K562 (cell line): ENCODE measurements at regions not wholly inside any gene's neighbourhood (a gene's known extent, or its start where the extent isn't known, plus 50 kb on each side); places are given as distances from the start of the nearest gene placed in this dataset.

Source experiments
- ATAC-seq: fragments of 200-7000 bp; cut with Tn5 transposase; 3 replicates; pipeline ENCODE4 v1.9.1; 2020; ENCODE audit warnings: moderate library complexity
- BruUV-seq: library from RNA; stranded (reverse); fragments of 400-500 nt; replicated peaks from 2 replicates; lab custom pipeline; 2021; lab: Mats Ljungman, UMichigan
- CTCF ChIA-PET: fragments of 300-600 bp; formaldehyde crosslinking; extraction: SDS; loops from one replicate; lab custom pipeline; 2021; ENCODE audit warnings: low intra/inter-chr PET ratio; lab: Yijun Ruan, JAX
- POLR2A ChIA-PET: fragments of 300-600, 350-650 bp; sonication (Branson Sonifier 250); formaldehyde crosslinking; extraction: SDS; loops from one replicate; lab custom pipeline; 2021; ENCODE audit warnings: antibody characterized with exemption, inconsistent platforms; lab: Yijun Ruan, JAX
- DNase-seq, 4 experiments: peaks; one replicate each; pipeline versions ENCODE4 v3.0.0 to v3.0.0-alpha.2; 2011 to 2018; ENCODE audit warnings: low spot score in 3 of 4, mixed read lengths in 3 of 4; ENCODE audit errors: extremely low read depth in 1 of 4
- FAIRE-seq: peaks from 2 replicates; lab custom pipeline; 2011; peaks lifted over from hg19 to GRCh38; lab: Jason Lieb, UNC
- H2AFZ ChIP-seq: 2 replicates; pipeline ENCODE4 v1.6.0; 2011; ENCODE audit warnings: low read depth, low read length, control low read depth, inconsistent platforms
- H3K27ac ChIP-seq: fragments of 200-600 bp; 3 replicates; pipeline ENCODE4 v1.8.0; 2011; ENCODE audit warnings: low read depth, mild to moderate bottlenecking, control low read depth, inconsistent platforms, low read length, moderate library complexity, mixed read lengths; ENCODE audit errors: extremely low read depth
- H3K27me3 ChIP-seq, 2 experiments: fragments of 300-600 bp in 1 of 2; 2 replicates in 1 of 2; 3 replicates in 1 of 2; pipeline versions ENCODE4 v1.6.0 to v1.8.0; 2011; ENCODE audit warnings: inconsistent platforms in 2 of 2, low read length in 2 of 2, mild to moderate bottlenecking in 1 of 2, mixed read lengths in 1 of 2, moderate library complexity in 1 of 2; ENCODE audit not compliant: control insufficient read depth in 2 of 2, insufficient read depth in 2 of 2
- H3K36me3 ChIP-seq: fragments of 300-600 bp; 3 replicates; pipeline ENCODE4 v1.8.0; 2011; ENCODE audit warnings: mild to moderate bottlenecking, low read length, inconsistent platforms; ENCODE audit not compliant: control insufficient read depth, insufficient read depth
- H3K4me1 ChIP-seq, 2 experiments: fragments of 200-600 bp in 1 of 2; replicated peaks in 1 of 2; 2 replicates in 1 of 2; 3 replicates in 1 of 2; pipeline versions ENCODE4 v1.5.1 to v1.8.0; 2011; ENCODE audit warnings: inconsistent platforms in 2 of 2, low read length in 2 of 2, mild to moderate bottlenecking in 1 of 2, mixed read lengths in 1 of 2, moderate library complexity in 1 of 2; ENCODE audit not compliant: control insufficient read depth in 2 of 2, insufficient read depth in 2 of 2
- H3K4me2 ChIP-seq: 2 replicates; pipeline ENCODE4 v1.6.1; 2011; ENCODE audit warnings: low read length, control low read depth, inconsistent platforms, mixed read lengths; ENCODE audit not compliant: insufficient read depth
- H3K4me3 ChIP-seq: fragments of 200-600 bp; sonication (generic), shearing (Covaris generic); 2 replicates; pipeline ENCODE4 v1.5.1; 2016; ENCODE audit warnings: control low read depth, inconsistent platforms
- H3K79me2 ChIP-seq: fragments of 200-600 bp; 3 replicates; pipeline ENCODE4 v1.8.0; 2011; ENCODE audit warnings: low read length, inconsistent platforms; ENCODE audit not compliant: control insufficient read depth, insufficient read depth
- H3K9ac ChIP-seq, 2 experiments: 2 replicates each; pipeline versions ENCODE4 v1.6.0 to v1.6.1; 2011; ENCODE audit warnings: low read depth in 2 of 2, low read length in 2 of 2, control low read depth in 1 of 2, inconsistent platforms in 1 of 2, mild to moderate bottlenecking in 1 of 2, mixed read lengths in 1 of 2; ENCODE audit not compliant: insufficient read depth in 1 of 2
- H3K9me1 ChIP-seq: one replicate; pipeline ENCODE4 v1.6.0; 2011; ENCODE audit warnings: inconsistent platforms, mild to moderate bottlenecking, low read length, moderate library complexity; ENCODE audit not compliant: control insufficient read depth, insufficient read depth
- H3K9me3 ChIP-seq: replicated peaks from 2 replicates; pipeline ENCODE4 v1.5.1; 2011; ENCODE audit warnings: low read depth, low read length, inconsistent platforms; ENCODE audit not compliant: control insufficient read depth, insufficient read depth
- H4K20me1 ChIP-seq: replicated peaks from 2 replicates; pipeline ENCODE4 v1.6.1; 2011; ENCODE audit warnings: low read length, inconsistent platforms, mixed read lengths; ENCODE audit not compliant: control insufficient read depth, insufficient read depth
- ATF1 ChIP-seq, 2 experiments: fragments of 450-650 bp in 1 of 2; IDR thresholded peaks; 2 replicates each; pipeline ENCODE4 v1.6.1; 2016; ENCODE audit warnings: missing compliant biosample characterization in 1 of 2, missing genetic modification characterization in 1 of 2
- CREB1 ChIP-seq, 2 experiments: sonication (generic) in 1 of 2; formaldehyde crosslinking in 1 of 2; IDR thresholded peaks; 2 replicates each; pipeline versions ENCODE4 v1.6.1 to v1.8.0; 2012 to 2022; ENCODE audit warnings: inconsistent platforms in 1 of 2, mild to moderate bottlenecking in 1 of 2, missing genetic modification reagents in 1 of 2, moderate library complexity in 1 of 2
- MAZ ChIP-seq, 2 experiments: fragments of 450-650 bp in 1 of 2; sonication (generic) in 1 of 2; formaldehyde crosslinking; IDR thresholded peaks in 1 of 2; conservative IDR thresholded peaks in 1 of 2; 2 replicates each; pipeline versions ENCODE4 v1.4.0 to v1.5.0; 2020; ENCODE audit warnings: mild to moderate bottlenecking in 1 of 2, missing genetic modification reagents in 1 of 2
- RBM15 ChIP-seq: fragments of 200-400 bp; formaldehyde crosslinking; IDR thresholded peaks from 2 replicates; pipeline ENCODE4 v1.6.1; 2018; ENCODE audit warnings: mild to moderate bottlenecking, low read length, moderate library complexity; ENCODE audit not compliant: insufficient read depth
- TAF9B ChIP-seq: fragments of 450-650 bp; IDR thresholded peaks from 2 replicates; pipeline ENCODE4 v1.6.1; 2018; ENCODE audit warnings: mild to moderate bottlenecking; ENCODE audit not compliant: partially characterized antibody
- U2AF1 ChIP-seq: fragments of 200-400 bp; formaldehyde crosslinking; optimal IDR thresholded peaks from 2 replicates; pipeline ENCODE3; 2017; ENCODE audit warnings: mild to moderate bottlenecking, low read depth, low read length, moderate library complexity
- WHSC1 ChIP-seq: IDR thresholded peaks from one replicate; pipeline ENCODE4 v1.6.1; 2012; ENCODE audit warnings: low read length, control low read depth, inconsistent platforms
- ZNF124 ChIP-seq: sonication (generic); formaldehyde crosslinking; IDR thresholded peaks from 2 replicates; pipeline ENCODE4 v1.8.1; 2022; ENCODE audit warnings: missing genetic modification reagents
- WGBS: fragments of 100-300 bp; shearing (Covaris generic); methylation state at CpG from one replicate; pipeline ENCODE4 v1.1.6; 2016; ENCODE audit warnings: low coverage, mixed read lengths; ENCODE audit not compliant: insufficient coverage; ENCODE audit errors: missing lambda C conversion rate; 5-methylcytosine and 5-hydroxymethylcytosine counted together
- in situ Hi-C: fragments of 300-500 bp; cut with MboI; formaldehyde crosslinking; loops from 4 replicates; pipeline ENCODE4 v1.15.0; 2018; ENCODE audit warnings: inconsistent platforms, mixed read lengths
- intact Hi-C: fragments of 100-400 bp; cut with micrococcal nuclease; formaldehyde crosslinking; loops from 2 replicates; pipeline ENCODE4 v1.14.2; 2022
- TF ChIP-seq, protein P1 (sequence below): fragments of 200-600 bp; sonication (generic); IDR thresholded peaks from one replicate; pipeline ENCODE4 v1.6.1; 2012; ENCODE audit warnings: mild to moderate bottlenecking, low read depth, low read length, inconsistent platforms

DNA sequence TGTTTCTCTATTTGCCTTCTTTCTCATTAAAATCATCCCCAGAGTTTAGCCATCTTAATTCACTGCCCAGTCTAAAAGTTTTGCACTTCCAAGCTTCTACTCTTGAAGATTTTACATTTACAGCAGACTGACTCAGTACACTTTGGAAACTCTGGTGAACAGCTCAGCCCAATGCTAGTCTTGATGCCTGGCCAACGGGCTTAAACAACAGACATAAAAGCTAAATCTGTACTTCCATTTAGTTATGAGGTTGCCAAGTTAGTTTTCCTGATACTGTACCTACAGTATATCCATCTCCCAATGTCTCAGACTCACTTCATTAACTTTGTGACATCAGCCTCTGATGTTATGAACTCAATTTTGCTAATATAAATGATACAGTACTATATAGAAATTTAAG is 891.8 kb upstream of the SOX9 start:
- H4K20me1 ChIP-seq = no peaks in the 10 kb centered on the region
- no peak for TF ChIP-seq ZNF124
- TF ChIP-seq WHSC1 = no peak
- TF ChIP-seq RBM15 = no peak
- TF ChIP-seq, protein P1, sequence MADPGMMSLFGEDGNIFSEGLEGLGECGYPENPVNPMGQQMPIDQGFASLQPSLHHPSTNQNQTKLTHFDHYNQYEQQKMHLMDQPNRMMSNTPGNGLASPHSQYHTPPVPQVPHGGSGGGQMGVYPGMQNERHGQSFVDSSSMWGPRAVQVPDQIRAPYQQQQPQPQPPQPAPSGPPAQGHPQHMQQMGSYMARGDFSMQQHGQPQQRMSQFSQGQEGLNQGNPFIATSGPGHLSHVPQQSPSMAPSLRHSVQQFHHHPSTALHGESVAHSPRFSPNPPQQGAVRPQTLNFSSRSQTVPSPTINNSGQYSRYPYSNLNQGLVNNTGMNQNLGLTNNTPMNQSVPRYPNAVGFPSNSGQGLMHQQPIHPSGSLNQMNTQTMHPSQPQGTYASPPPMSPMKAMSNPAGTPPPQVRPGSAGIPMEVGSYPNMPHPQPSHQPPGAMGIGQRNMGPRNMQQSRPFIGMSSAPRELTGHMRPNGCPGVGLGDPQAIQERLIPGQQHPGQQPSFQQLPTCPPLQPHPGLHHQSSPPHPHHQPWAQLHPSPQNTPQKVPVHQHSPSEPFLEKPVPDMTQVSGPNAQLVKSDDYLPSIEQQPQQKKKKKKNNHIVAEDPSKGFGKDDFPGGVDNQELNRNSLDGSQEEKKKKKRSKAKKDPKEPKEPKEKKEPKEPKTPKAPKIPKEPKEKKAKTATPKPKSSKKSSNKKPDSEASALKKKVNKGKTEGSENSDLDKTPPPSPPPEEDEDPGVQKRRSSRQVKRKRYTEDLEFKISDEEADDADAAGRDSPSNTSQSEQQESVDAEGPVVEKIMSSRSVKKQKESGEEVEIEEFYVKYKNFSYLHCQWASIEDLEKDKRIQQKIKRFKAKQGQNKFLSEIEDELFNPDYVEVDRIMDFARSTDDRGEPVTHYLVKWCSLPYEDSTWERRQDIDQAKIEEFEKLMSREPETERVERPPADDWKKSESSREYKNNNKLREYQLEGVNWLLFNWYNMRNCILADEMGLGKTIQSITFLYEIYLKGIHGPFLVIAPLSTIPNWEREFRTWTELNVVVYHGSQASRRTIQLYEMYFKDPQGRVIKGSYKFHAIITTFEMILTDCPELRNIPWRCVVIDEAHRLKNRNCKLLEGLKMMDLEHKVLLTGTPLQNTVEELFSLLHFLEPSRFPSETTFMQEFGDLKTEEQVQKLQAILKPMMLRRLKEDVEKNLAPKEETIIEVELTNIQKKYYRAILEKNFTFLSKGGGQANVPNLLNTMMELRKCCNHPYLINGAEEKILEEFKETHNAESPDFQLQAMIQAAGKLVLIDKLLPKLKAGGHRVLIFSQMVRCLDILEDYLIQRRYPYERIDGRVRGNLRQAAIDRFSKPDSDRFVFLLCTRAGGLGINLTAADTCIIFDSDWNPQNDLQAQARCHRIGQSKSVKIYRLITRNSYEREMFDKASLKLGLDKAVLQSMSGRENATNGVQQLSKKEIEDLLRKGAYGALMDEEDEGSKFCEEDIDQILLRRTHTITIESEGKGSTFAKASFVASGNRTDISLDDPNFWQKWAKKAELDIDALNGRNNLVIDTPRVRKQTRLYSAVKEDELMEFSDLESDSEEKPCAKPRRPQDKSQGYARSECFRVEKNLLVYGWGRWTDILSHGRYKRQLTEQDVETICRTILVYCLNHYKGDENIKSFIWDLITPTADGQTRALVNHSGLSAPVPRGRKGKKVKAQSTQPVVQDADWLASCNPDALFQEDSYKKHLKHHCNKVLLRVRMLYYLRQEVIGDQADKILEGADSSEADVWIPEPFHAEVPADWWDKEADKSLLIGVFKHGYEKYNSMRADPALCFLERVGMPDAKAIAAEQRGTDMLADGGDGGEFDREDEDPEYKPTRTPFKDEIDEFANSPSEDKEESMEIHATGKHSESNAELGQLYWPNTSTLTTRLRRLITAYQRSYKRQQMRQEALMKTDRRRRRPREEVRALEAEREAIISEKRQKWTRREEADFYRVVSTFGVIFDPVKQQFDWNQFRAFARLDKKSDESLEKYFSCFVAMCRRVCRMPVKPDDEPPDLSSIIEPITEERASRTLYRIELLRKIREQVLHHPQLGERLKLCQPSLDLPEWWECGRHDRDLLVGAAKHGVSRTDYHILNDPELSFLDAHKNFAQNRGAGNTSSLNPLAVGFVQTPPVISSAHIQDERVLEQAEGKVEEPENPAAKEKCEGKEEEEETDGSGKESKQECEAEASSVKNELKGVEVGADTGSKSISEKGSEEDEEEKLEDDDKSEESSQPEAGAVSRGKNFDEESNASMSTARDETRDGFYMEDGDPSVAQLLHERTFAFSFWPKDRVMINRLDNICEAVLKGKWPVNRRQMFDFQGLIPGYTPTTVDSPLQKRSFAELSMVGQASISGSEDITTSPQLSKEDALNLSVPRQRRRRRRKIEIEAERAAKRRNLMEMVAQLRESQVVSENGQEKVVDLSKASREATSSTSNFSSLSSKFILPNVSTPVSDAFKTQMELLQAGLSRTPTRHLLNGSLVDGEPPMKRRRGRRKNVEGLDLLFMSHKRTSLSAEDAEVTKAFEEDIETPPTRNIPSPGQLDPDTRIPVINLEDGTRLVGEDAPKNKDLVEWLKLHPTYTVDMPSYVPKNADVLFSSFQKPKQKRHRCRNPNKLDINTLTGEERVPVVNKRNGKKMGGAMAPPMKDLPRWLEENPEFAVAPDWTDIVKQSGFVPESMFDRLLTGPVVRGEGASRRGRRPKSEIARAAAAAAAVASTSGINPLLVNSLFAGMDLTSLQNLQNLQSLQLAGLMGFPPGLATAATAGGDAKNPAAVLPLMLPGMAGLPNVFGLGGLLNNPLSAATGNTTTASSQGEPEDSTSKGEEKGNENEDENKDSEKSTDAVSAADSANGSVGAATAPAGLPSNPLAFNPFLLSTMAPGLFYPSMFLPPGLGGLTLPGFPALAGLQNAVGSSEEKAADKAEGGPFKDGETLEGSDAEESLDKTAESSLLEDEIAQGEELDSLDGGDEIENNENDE = no peak
- TF ChIP-seq CREB1 (IDR thresholded peaks at IDR 0.05) = no peak
- TF ChIP-seq CREB1 (CRISPR knock-in tag; IDR thresholded peaks at IDR 0.05) = no peak
- no peak for TF ChIP-seq ATF1 (CRISPR knock-in tag; IDR thresholded peaks at IDR 0.05)
- no peak for TF ChIP-seq ATF1 (tag; IDR thresholded peaks at IDR 0.05)
- no peak for TF ChIP-seq MAZ (CRISPR knock-in tag; conservative IDR thresholded peaks at IDR 0.05 in 1 of 2, IDR thresholded peaks at IDR 0.05 in 1 of 2)
- no peak for TF ChIP-seq TAF9B
- TF ChIP-seq U2AF1 = no peak
- BruUV-seq = no TSS peak
- intact Hi-C loops = no loop called here
- WGBS = 0% methylated on average over 1 of the region's 1 CpG
- H3K27ac ChIP-seq = no peak overlapping the region
- FAIRE-seq (no peak), ATAC-seq (no peak), DNase-seq (no peak)
- H3K36me3 ChIP-seq = no peaks in the 10 kb centered on the region
- no peak overlapping the region for H3K4me2 ChIP-seq
- ChIA-PET POLR2A (no interaction called here), CTCF (no interaction called here)
- H3K4me3 ChIP-seq = no peak overlapping the region
- H3K9me1 ChIP-seq = no peaks in the 10 kb centered on the region
- H3K27me3 ChIP-seq = no peaks in the 10 kb centered on the region
- H3K9me3 ChIP-seq = no peaks in the 10 kb centered on the region
- no peak overlapping the region for H2AFZ ChIP-seq
- no peak overlapping the region for H3K9ac ChIP-seq
- no peaks in the 10 kb centered on the region for H3K79me2 ChIP-seq
- in situ Hi-C loops = no loop called here
- no peaks in the 10 kb centered on the region for H3K4me1 ChIP-seq
